Right lobe of liver (tissue), 6 donors: ENCODE measurements at regions not wholly inside any gene's neighbourhood (a gene's known extent, or its start where the extent isn't known, plus 50 kb on each side); places are given as distances from the start of the nearest gene placed in this dataset.
A peak's percentile ranks its signal among the peaks of the same experiment; 100 is the strongest.

Source experiments
- ATAC-seq, 4 donors: fragments of 200-7000 bp; cut with Tn5 transposase; one replicate each; pipeline ENCODE4 v1.9.1; 2020; ENCODE audit warnings: mild to moderate bottlenecking in 4 of 4, moderate library complexity in 4 of 4
- DNase-seq, 3 donors: peaks; one replicate each; pipeline ENCODE4 v3.0.0-alpha.2; 2020
- H3K27ac ChIP-seq, 3 donors: fragments of 200-600 bp; one replicate each; pipeline ENCODE4 v1.8.0; 2022
- H3K27me3 ChIP-seq, 2 donors: fragments of 200-600 bp; one replicate each; pipeline ENCODE4 v1.8.0; 2022
- H3K36me3 ChIP-seq, 4 donors: fragments of 200-600 bp; sonication (generic) in 1 of 4; one replicate each; pipeline versions ENCODE4 v1.5.1 to v1.8.0; 2017 to 2022; ENCODE audit warnings: control low read depth in 1 of 4
- H3K4me1 ChIP-seq, 4 donors: fragments of 200-600 bp; sonication (generic) in 1 of 4; one replicate each; pipeline versions ENCODE4 v1.5.1 to v1.8.0; 2017 to 2022; ENCODE audit warnings: control low read depth in 1 of 4
- H3K4me3 ChIP-seq, 3 donors: fragments of 200-600 bp; one replicate each; pipeline ENCODE4 v1.8.0; 2022
- H3K9me3 ChIP-seq, 4 donors: fragments of 200-600 bp; sonication (generic) in 1 of 4; one replicate each; pipeline versions ENCODE4 v1.5.1 to v1.8.0; 2017 to 2022; ENCODE audit warnings: control low read depth in 1 of 4
- CTCF ChIP-seq, 4 donors: fragments of 200-600 bp in 3 of 4; fragments of 450-650 bp in 1 of 4; IDR thresholded peaks; one replicate each; pipeline versions ENCODE4 v1.5.1 to v1.8.0; 2016 to 2022; ENCODE audit warnings: antibody characterized with exemption in 4 of 4, mild to moderate bottlenecking in 2 of 4
- POLR2A ChIP-seq: fragments of 450-650 bp; IDR thresholded peaks from one replicate; pipeline ENCODE4 v1.6.1; 2017; ENCODE audit warnings: antibody characterized with exemption, mild to moderate bottlenecking
- WGBS: methylation state at CpG from one replicate; pipeline ENCODE4 v1.1.6; 2018; ENCODE audit warnings: low coverage, low lambda C conversion rate; ENCODE audit not compliant: insufficient coverage; ENCODE audit errors: missing lambda C conversion rate; 5-methylcytosine and 5-hydroxymethylcytosine counted together
- intact Hi-C, 2 donors: fragments of 100-400 bp; cut with DNase I; formaldehyde crosslinking; loops; one replicate each; pipeline versions ENCODE4 v1.11.2 to v1.14.1; 2022
- donor health status: DM: no; HTN: yes; CAD: no.
- donor health status: DM: no; HTN: no; CAD: no.
- donor health status: DM: no; HTN: no; CAD: no.
- donor health status: DM: no; HTN: yes; CAD: no.
- donor health status: DM: no; HTN: yes; CAD: no.

GRCh38 chr1:51025374-51025773 is 55.3 kb downstream of the CDKN2C start:
- DNase-seq (no peak), ATAC-seq (no peak)
- intact Hi-C loops: no loop called here
- Histone ChIP-seq H3K27ac (no peak overlapping the region), H3K4me3 (no peak overlapping the region), H3K36me3 (no peaks in the 10 kb centered on the region), H3K4me1 (no peaks in the 10 kb centered on the region), H3K27me3 (no peaks in the 10 kb centered on the region), H3K9me3 (no peaks in the 10 kb centered on the region)
- TF ChIP-seq CTCF (IDR thresholded peaks at IDR 0.05): no peak
- no peak for TF ChIP-seq POLR2A
- WGBS: 55% methylated on average over 2 of the region's 2 CpGs

GRCh38 chr1:51032936-51033335 is 62.9 kb downstream of the CDKN2C start:
- DNase-seq (no peak), ATAC-seq (no peak)
- WGBS: 96% methylated on average over 8 of the region's 8 CpGs

GRCh38 chr1:51044199-51044598 is 57.8 kb upstream of the C1orf185 start:
- H3K27me3 ChIP-seq: no peaks in the 10 kb centered on the region
- intact Hi-C loops: no loop called here
- DNase-seq (no peak), ATAC-seq (no peak)
- WGBS: 59% methylated on average over 3 of the region's 3 CpGs
- no peak overlapping the region for H3K4me3 ChIP-seq
- no peaks in the 10 kb centered on the region for H3K36me3 ChIP-seq
- TF ChIP-seq POLR2A: no peak
- no peak for TF ChIP-seq CTCF (IDR thresholded peaks at IDR 0.05)
- H3K4me1 ChIP-seq: no peaks in the 10 kb centered on the region
- H3K9me3 ChIP-seq: no peaks in the 10 kb centered on the region
- H3K27ac ChIP-seq: no peak overlapping the region

More at GRCh38 chr1:51032936-51033335, 62.9 kb downstream of the CDKN2C start:
- H3K4me1 ChIP-seq: no peaks in the 10 kb centered on the region
- intact Hi-C loops: loop anchor here in 1 of 2 donors (10.0 kb wide), 1 partner anchor 98 kb away; no protein-coding TSS in a partner anchor
- H3K36me3 ChIP-seq: no peaks in the 10 kb centered on the region
- no peaks in the 10 kb centered on the region for H3K9me3 ChIP-seq
- no peak overlapping the region for H3K27ac ChIP-seq
- no peak overlapping the region for H3K4me3 ChIP-seq
- TF ChIP-seq CTCF (IDR thresholded peaks at IDR 0.05) (no peak), POLR2A (no peak)
- no peaks in the 10 kb centered on the region for H3K27me3 ChIP-seq

- H3K9me3 ChIP-seq: no peaks in the 10 kb centered on the region
Observed at GRCh38 chr1:51044834-51045233, 57.2 kb upstream of the C1orf185 start.

More at GRCh38 chr1:51044834-51045233, 57.2 kb upstream of the C1orf185 start:
- DNase-seq (no peak), ATAC-seq (peak in 2 of 4 donors; percentile 44 to 47)
- no peaks in the 10 kb centered on the region for H3K4me1 ChIP-seq
- peak; percentile 42 to 57 (median 52) for TF ChIP-seq CTCF (IDR thresholded peaks at IDR 0.05)
- TF ChIP-seq POLR2A: no peak
- intact Hi-C loops: no loop called here
- H3K27ac ChIP-seq: no peak overlapping the region
- WGBS: 22% methylated on average over 4 of the region's 4 CpGs
- H3K27me3 ChIP-seq: no peaks in the 10 kb centered on the region
- H3K4me3 ChIP-seq: no peak overlapping the region
- H3K36me3 ChIP-seq: no peaks in the 10 kb centered on the region
